CD14-positive monocyte (primary cell): ENCODE measurements at regions not wholly inside any gene's neighbourhood (a gene's known extent, or its start where the extent isn't known, plus 50 kb on each side); places are given as distances from the start of the nearest gene placed in this dataset.

Experiments
- DNase-seq, 3 donors: peaks; one replicate each; pipeline ENCODE4 v3.0.0-alpha.2; 2011 to 2022
- H2AFZ ChIP-seq: 2 replicates; pipeline ENCODE4 v1.6.0; 2012; ENCODE audit warnings: mild to moderate bottlenecking, low read depth, low read length, inconsistent platforms; ENCODE audit not compliant: insufficient read depth, poor library complexity, severe bottlenecking
- H3K27ac ChIP-seq, 2 donors: 1 replicate in 1 of 2; 2 replicates in 1 of 2; pipeline ENCODE4 v1.5.1; 2012 to 2013; ENCODE audit warnings: low read length in 2 of 2, control low read depth in 1 of 2, inconsistent platforms in 1 of 2, low read depth in 1 of 2, mild to moderate bottlenecking in 1 of 2
- H3K27me3 ChIP-seq, 2 donors: one replicate each; pipeline versions ENCODE4 v1.6.0 to v1.6.1; 2011 to 2013; ENCODE audit warnings: low read length in 2 of 2; ENCODE audit not compliant: control insufficient read depth in 2 of 2, insufficient read depth in 2 of 2
- H3K36me3 ChIP-seq, 2 donors: replicated peaks in 1 of 2; 1 replicate in 1 of 2; 2 replicates in 1 of 2; pipeline versions ENCODE4 v1.5.1 to v1.6.1; 2012 to 2013; ENCODE audit warnings: low read length in 2 of 2, control low read depth in 1 of 2, inconsistent platforms in 1 of 2, mild to moderate bottlenecking in 1 of 2; ENCODE audit not compliant: insufficient read depth in 2 of 2, control insufficient read depth in 1 of 2
- H3K4me1 ChIP-seq, 2 donors: 1 replicate in 1 of 2; 2 replicates in 1 of 2; pipeline versions ENCODE4 v1.5.1 to v1.6.1; 2012 to 2013; ENCODE audit warnings: low read length in 2 of 2, control low read depth in 1 of 2, inconsistent platforms in 1 of 2, mild to moderate bottlenecking in 1 of 2, moderate library complexity in 1 of 2; ENCODE audit not compliant: insufficient read depth in 2 of 2, control insufficient read depth in 1 of 2
- H3K4me2 ChIP-seq: replicated peaks from 2 replicates; pipeline ENCODE3; 2012; ENCODE audit warnings: low read length, moderate library complexity, mild to moderate bottlenecking; ENCODE audit not compliant: poor library complexity, severe bottlenecking; ENCODE audit errors: extremely low read depth
- H3K4me3 ChIP-seq, 3 experiments: fragments of 200-600 bp in 1 of 3; sonication (generic) in 1 of 3; replicated peaks in 1 of 3; 1 replicate in 2 of 3; 2 replicates in 1 of 3; pipeline ENCODE4 v1.5.1; 2011 to 2013; ENCODE audit warnings: low read length in 3 of 3, mild to moderate bottlenecking in 3 of 3, control low read depth in 2 of 3, low read depth in 2 of 3, inconsistent platforms in 1 of 3, moderate library complexity in 1 of 3
- H3K79me2 ChIP-seq: 2 replicates; pipeline ENCODE4 v1.6.0; 2012; ENCODE audit warnings: mild to moderate bottlenecking, control low read depth, inconsistent platforms, low read length, moderate library complexity; ENCODE audit not compliant: insufficient read depth
- H3K9ac ChIP-seq: 2 replicates; pipeline ENCODE4 v1.6.0; 2017; ENCODE audit warnings: low read length, mild to moderate bottlenecking; ENCODE audit not compliant: insufficient read depth, poor library complexity, severe bottlenecking
- H3K9me3 ChIP-seq, 2 donors: replicated peaks in 1 of 2; 1 replicate in 1 of 2; 2 replicates in 1 of 2; pipeline versions ENCODE4 v1.5.1 to v1.6.1; 2012 to 2013; ENCODE audit warnings: low read length in 2 of 2, control low read depth in 1 of 2; ENCODE audit not compliant: control insufficient read depth in 1 of 2, insufficient read depth in 1 of 2
- H4K20me1 ChIP-seq: 2 replicates; pipeline ENCODE4 v1.6.0; 2012; ENCODE audit warnings: mild to moderate bottlenecking, low read length, control low read depth, moderate library complexity; ENCODE audit not compliant: insufficient read depth
- H3K27ac Mint-ChIP-seq, 7 donors: one replicate each; pipeline ENCODE4 v1.8.0; 2020; ENCODE audit warnings: mild to moderate bottlenecking in 7 of 7, mixed read lengths in 7 of 7, moderate library complexity in 6 of 7, inconsistent platforms in 2 of 7
- H3K27me3 Mint-ChIP-seq, 3 donors: one replicate each; pipeline ENCODE4 v1.8.0; 2021 to 2022; ENCODE audit warnings: low read depth in 3 of 3, mild to moderate bottlenecking in 3 of 3, mixed read lengths in 3 of 3, moderate library complexity in 3 of 3, inconsistent platforms in 1 of 3
- H3K36me3 Mint-ChIP-seq, 2 donors: one replicate each; pipeline ENCODE4 v1.8.0; 2020; ENCODE audit warnings: mixed read lengths in 2 of 2, inconsistent platforms in 1 of 2, mild to moderate bottlenecking in 1 of 2
- H3K4me1 Mint-ChIP-seq: one replicate; pipeline ENCODE4 v1.8.0; 2020; ENCODE audit warnings: mild to moderate bottlenecking, mixed read lengths
- H3K4me3 Mint-ChIP-seq, 2 donors: one replicate each; pipeline ENCODE4 v1.8.0; 2020; ENCODE audit warnings: mild to moderate bottlenecking in 2 of 2, mixed read lengths in 2 of 2, moderate library complexity in 1 of 2
- H3K9me3 Mint-ChIP-seq, 7 donors: one replicate each; pipeline ENCODE4 v1.8.0; 2020 to 2022; ENCODE audit warnings: mixed read lengths in 7 of 7, mild to moderate bottlenecking in 6 of 7, moderate library complexity in 6 of 7, inconsistent platforms in 2 of 7
- WGBS: methylation state at CpG from one replicate; pipeline ENCODE4 v1.1.5; 2013; ENCODE audit warnings: missing lambda C conversion rate; ENCODE audit not compliant: insufficient coverage; 5-methylcytosine and 5-hydroxymethylcytosine counted together
- intact Hi-C, 2 donors: fragments of 100-400 bp; cut with micrococcal nuclease; formaldehyde crosslinking; loops; one replicate each; pipeline versions ENCODE4 v1.15.0 to v1.15.1; 2023
- TF ChIP-seq, protein P1 (sequence below): fragments of 200-600 bp; IDR thresholded peaks from one replicate; pipeline ENCODE4 v1.8.0; 2022; ENCODE audit warnings: antibody characterized with exemption, mild to moderate bottlenecking

DNA sequence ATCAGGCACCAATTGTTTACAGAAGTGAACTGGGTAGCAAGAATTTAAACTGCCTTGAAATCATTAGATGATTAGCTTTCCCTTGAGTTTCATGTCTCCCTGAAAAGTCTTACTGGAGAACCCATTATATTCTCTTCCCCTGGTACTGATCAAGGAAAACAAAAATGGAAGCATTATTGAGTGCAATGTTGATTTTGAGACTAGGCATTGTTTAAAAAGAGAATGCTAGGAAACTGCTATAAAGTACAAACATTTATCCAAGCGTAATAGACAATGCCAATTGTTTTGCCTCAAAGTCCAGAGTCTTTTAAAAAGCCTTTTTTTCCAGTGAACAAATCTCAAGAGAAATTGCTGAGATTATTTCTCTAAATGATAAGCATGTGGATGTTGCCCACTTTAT, 197.0 kb downstream of the CCER1 start:
- H3K9me3 Mint-ChIP-seq = peaks cover 4 to 13% (median 6%) of the 10 kb centered on the region in 7 donors
- H3K4me2 ChIP-seq = no peak overlapping the region
- H3K4me1 ChIP-seq = no peaks in the 10 kb centered on the region
- TF ChIP-seq, protein P1, sequence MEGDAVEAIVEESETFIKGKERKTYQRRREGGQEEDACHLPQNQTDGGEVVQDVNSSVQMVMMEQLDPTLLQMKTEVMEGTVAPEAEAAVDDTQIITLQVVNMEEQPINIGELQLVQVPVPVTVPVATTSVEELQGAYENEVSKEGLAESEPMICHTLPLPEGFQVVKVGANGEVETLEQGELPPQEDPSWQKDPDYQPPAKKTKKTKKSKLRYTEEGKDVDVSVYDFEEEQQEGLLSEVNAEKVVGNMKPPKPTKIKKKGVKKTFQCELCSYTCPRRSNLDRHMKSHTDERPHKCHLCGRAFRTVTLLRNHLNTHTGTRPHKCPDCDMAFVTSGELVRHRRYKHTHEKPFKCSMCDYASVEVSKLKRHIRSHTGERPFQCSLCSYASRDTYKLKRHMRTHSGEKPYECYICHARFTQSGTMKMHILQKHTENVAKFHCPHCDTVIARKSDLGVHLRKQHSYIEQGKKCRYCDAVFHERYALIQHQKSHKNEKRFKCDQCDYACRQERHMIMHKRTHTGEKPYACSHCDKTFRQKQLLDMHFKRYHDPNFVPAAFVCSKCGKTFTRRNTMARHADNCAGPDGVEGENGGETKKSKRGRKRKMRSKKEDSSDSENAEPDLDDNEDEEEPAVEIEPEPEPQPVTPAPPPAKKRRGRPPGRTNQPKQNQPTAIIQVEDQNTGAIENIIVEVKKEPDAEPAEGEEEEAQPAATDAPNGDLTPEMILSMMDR = no peak
- no peaks in the 10 kb centered on the region for H3K36me3 ChIP-seq
- peaks cover 10 to 11% of the 10 kb centered on the region in 2 donors for H3K9me3 ChIP-seq
- H3K27me3 ChIP-seq = no peaks in the 10 kb centered on the region
- no peaks in the 10 kb centered on the region for H3K27me3 Mint-ChIP-seq
- no peaks in the 10 kb centered on the region for H3K79me2 ChIP-seq
- H3K9ac ChIP-seq = no peak overlapping the region
- no peaks in the 10 kb centered on the region for H3K4me1 Mint-ChIP-seq
- no CpG with 5 or more reads among the region's 1 CpG for WGBS
- DNase-seq = no peak
- no peak overlapping the region for H3K27ac Mint-ChIP-seq
- H3K4me3 ChIP-seq = no peak overlapping the region
- no peak overlapping the region for H2AFZ ChIP-seq
- no peaks in the 10 kb centered on the region for H3K36me3 Mint-ChIP-seq
- no peaks in the 10 kb centered on the region for H4K20me1 ChIP-seq
- intact Hi-C loops = no loop called here
- no peak overlapping the region for H3K27ac ChIP-seq
- no peak overlapping the region for H3K4me3 Mint-ChIP-seq

DNA sequence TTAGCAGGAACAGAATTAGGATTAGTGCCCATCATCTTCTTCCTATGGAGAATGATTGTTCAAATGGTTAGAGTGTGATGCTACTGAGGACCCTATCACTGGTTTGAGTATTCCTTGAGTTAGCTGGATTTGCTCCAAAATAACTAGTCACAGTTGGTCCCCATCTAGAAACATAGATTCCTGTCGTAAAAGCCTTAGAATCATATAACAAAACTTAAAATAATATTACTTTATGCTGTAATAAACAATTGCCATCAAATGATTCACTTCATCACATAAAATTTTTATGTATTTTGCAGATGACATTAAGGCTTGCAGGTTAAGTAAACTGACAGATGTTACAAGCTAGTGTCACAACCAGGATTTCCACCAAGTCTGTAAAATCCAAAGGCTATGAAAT, 209.8 kb downstream of the CCER1 start:
- peaks cover 0 to 4% of the 10 kb centered on the region in 2 donors for H3K9me3 ChIP-seq
- Mint-ChIP-seq H3K27me3 (no peaks in the 10 kb centered on the region), H3K27ac (no peak overlapping the region), H3K36me3 (no peaks in the 10 kb centered on the region), H3K4me3 (no peak overlapping the region), H3K4me1 (no peaks in the 10 kb centered on the region), H3K9me3 (peaks cover 0 to 9% (median under 1%) of the 10 kb centered on the region in 7 donors)
- intact Hi-C loops = no loop called here
- TF ChIP-seq, protein P1 = no peak
- H3K27ac ChIP-seq = no peak overlapping the region
- no peak overlapping the region for H3K4me3 ChIP-seq
- H3K9ac ChIP-seq = no peak overlapping the region
- no peaks in the 10 kb centered on the region for H3K79me2 ChIP-seq
- no peak for DNase-seq
- no peaks in the 10 kb centered on the region for H4K20me1 ChIP-seq
- H3K36me3 ChIP-seq = no peaks in the 10 kb centered on the region
- no peak overlapping the region for H3K4me2 ChIP-seq
- H3K27me3 ChIP-seq = no peaks in the 10 kb centered on the region
- no CpG with 5 or more reads among the region's 1 CpG for WGBS
- no peak overlapping the region for H2AFZ ChIP-seq
- no peaks in the 10 kb centered on the region for H3K4me1 ChIP-seq
